SK-N-SH (cell line): ENCODE measurements at regions not wholly inside any gene's neighbourhood (a gene's known extent, or its start where the extent isn't known, plus 50 kb on each side); places are given as distances from the start of the nearest gene placed in this dataset.

Source experiments
- CTCF ChIA-PET: fragments of 300-600, 350-600 bp; formaldehyde crosslinking; extraction: SDS; loops from one replicate; lab custom pipeline; 2021; lab: Yijun Ruan, JAX
- POLR2A ChIA-PET: fragments of 350-600 bp; sonication (Branson Sonifier 250); formaldehyde crosslinking; extraction: SDS; loops from one replicate; lab custom pipeline; 2020; ENCODE audit warnings: antibody characterized with exemption, inconsistent platforms; lab: Yijun Ruan, JAX
- DNase-seq: peaks from one replicate; pipeline ENCODE4 v3.0.0; 2012
- H2AFZ ChIP-seq: fragments of 200-600 bp; sonication (generic); 2 replicates; pipeline ENCODE4 v1.8.1; 2016; ENCODE audit warnings: antibody characterized with exemption, mild to moderate bottlenecking, low read depth
- H3F3A ChIP-seq: fragments of 200-600 bp; sonication (generic); replicated peaks from 2 replicates; pipeline ENCODE3; 2016; ENCODE audit warnings: antibody characterized with exemption, mild to moderate bottlenecking; ENCODE audit not compliant: insufficient read depth
- H3K27ac ChIP-seq, 2 experiments: fragments of 200-500 bp in 1 of 2; fragments of 200-600 bp in 1 of 2; sonication (Bioruptor generic) in 1 of 2; sonication (generic), shearing (Covaris generic) in 1 of 2; 2 replicates each; pipeline versions ENCODE4 v1.5.1 to v1.6.1; 2014 to 2016; ENCODE audit warnings: low read depth in 2 of 2, inconsistent platforms in 1 of 2, low read length in 1 of 2, mild to moderate bottlenecking in 1 of 2, mixed read lengths in 1 of 2
- H3K27me3 ChIP-seq: fragments of 200-600 bp; sonication (generic), shearing (Covaris generic); 2 replicates; pipeline ENCODE4 v1.6.1; 2016; ENCODE audit warnings: mixed run types; ENCODE audit not compliant: insufficient read depth
- H3K36me3 ChIP-seq, 2 experiments: fragments of 200-500 bp in 1 of 2; fragments of 200-600 bp in 1 of 2; sonication (Bioruptor generic) in 1 of 2; sonication (generic) in 1 of 2; replicated peaks in 1 of 2; 2 replicates each; pipeline versions ENCODE3 to v1.5.1; 2014 to 2016; ENCODE audit warnings: low read length in 1 of 2, mild to moderate bottlenecking in 1 of 2; ENCODE audit not compliant: insufficient read depth in 2 of 2, control insufficient read depth in 1 of 2
- H3K4me1 ChIP-seq, 2 experiments: fragments of 200-500 bp in 1 of 2; fragments of 200-600 bp in 1 of 2; sonication (Bioruptor generic) in 1 of 2; sonication (generic), shearing (Covaris generic) in 1 of 2; 2 replicates each; pipeline versions ENCODE4 v1.5.1 to v1.6.1; 2014 to 2016; ENCODE audit warnings: low read depth in 1 of 2, low read length in 1 of 2, mixed run types in 1 of 2; ENCODE audit not compliant: insufficient read depth in 2 of 2, control insufficient read depth in 1 of 2
- H3K4me2 ChIP-seq: fragments of 200-600 bp; sonication (generic), shearing (Covaris generic); 2 replicates; pipeline ENCODE4 v1.6.1; 2017; ENCODE audit warnings: mixed run types
- H3K4me3 ChIP-seq, 2 experiments: fragments of 200-500 bp in 1 of 2; fragments of 200-600 bp in 1 of 2; sonication (Bioruptor generic) in 1 of 2; sonication (generic), shearing (Covaris generic) in 1 of 2; 2 replicates each; pipeline versions ENCODE4 v1.5.1 to v1.8.1; 2014 to 2016; ENCODE audit warnings: low read depth in 2 of 2, inconsistent platforms in 1 of 2, low read length in 1 of 2, mild to moderate bottlenecking in 1 of 2, mixed read lengths in 1 of 2, moderate library complexity in 1 of 2
- H3K79me2 ChIP-seq: fragments of 200-600 bp; sonication (generic); 2 replicates; pipeline ENCODE4 v1.8.1; 2017; ENCODE audit warnings: mild to moderate bottlenecking; ENCODE audit not compliant: insufficient read depth
- H3K9ac ChIP-seq: fragments of 200-600 bp; sonication (generic); 2 replicates; pipeline ENCODE4 v1.6.1; 2017; ENCODE audit warnings: mixed run types
- H3K9me2 ChIP-seq: fragments of 200-600 bp; sonication (generic); 2 replicates; pipeline ENCODE4 v1.6.1; 2017; ENCODE audit warnings: mixed run types
- H3K9me3 ChIP-seq: fragments of 200-600 bp; sonication (generic); 2 replicates; pipeline ENCODE4 v1.6.1; 2017; ENCODE audit warnings: mixed run types, mild to moderate bottlenecking, moderate library complexity
- H4K20me1 ChIP-seq: fragments of 200-600 bp; sonication (generic); 2 replicates; pipeline ENCODE4 v1.6.1; 2017; ENCODE audit warnings: mild to moderate bottlenecking, mixed run types; ENCODE audit not compliant: insufficient read depth
- CHD2 ChIP-seq: fragments of 150-350 bp; IDR thresholded peaks from 2 replicates; pipeline ENCODE4 v1.6.1; 2018; ENCODE audit warnings: low read length; ENCODE audit not compliant: partially characterized antibody
- EP300 ChIP-seq, 2 experiments: IDR thresholded peaks; 2 replicates each; pipeline versions ENCODE4 v1.4.0 to v1.6.1; 2012; ENCODE audit warnings: borderline replicate concordance in 1 of 2, low read depth in 1 of 2, low read length in 1 of 2
- FOSL2 ChIP-seq: IDR thresholded peaks from 2 replicates; pipeline ENCODE4 v1.4.0; 2012; ENCODE audit warnings: low read depth, mild to moderate bottlenecking, moderate library complexity, borderline replicate concordance
- FOXM1 ChIP-seq: IDR thresholded peaks from 2 replicates; pipeline ENCODE4 v1.4.0; 2012; ENCODE audit warnings: low read depth, mild to moderate bottlenecking
- GABPA ChIP-seq: IDR thresholded peaks from 2 replicates; pipeline ENCODE4 v1.4.0; 2012; ENCODE audit warnings: low read depth, mild to moderate bottlenecking
- GATA2 ChIP-seq: sonication (generic); formaldehyde crosslinking; IDR thresholded peaks from 2 replicates; pipeline ENCODE4 v1.5.0; 2020; ENCODE audit warnings: mild to moderate bottlenecking, missing genetic modification reagents
- IRF3 ChIP-seq: fragments of 150-350 bp; IDR thresholded peaks from 2 replicates; pipeline ENCODE4 v1.6.1; 2016; ENCODE audit warnings: mild to moderate bottlenecking, low read depth, low read length
- NFIC ChIP-seq: IDR thresholded peaks from 2 replicates; pipeline ENCODE4 v1.4.0; 2012; ENCODE audit warnings: borderline replicate concordance
- NRF1 ChIP-seq: IDR thresholded peaks from 2 replicates; pipeline ENCODE4 v1.6.1; 2012; ENCODE audit warnings: low read depth, mild to moderate bottlenecking, low read length
- PBX3 ChIP-seq: IDR thresholded peaks from 2 replicates; pipeline ENCODE4; 2012
- RAD21 ChIP-seq: IDR thresholded peaks from 2 replicates; pipeline ENCODE4 v1.6.1; 2012; ENCODE audit warnings: mild to moderate bottlenecking, low read length
- RCOR1 ChIP-seq: fragments of 150-350 bp; IDR thresholded peaks from 2 replicates; pipeline ENCODE4 v1.6.1; 2017; ENCODE audit warnings: antibody characterized with exemption, low read length
- REST ChIP-seq: IDR thresholded peaks from 2 replicates; pipeline ENCODE4 v1.6.1; 2012; ENCODE audit warnings: mild to moderate bottlenecking, low read depth, low read length, moderate library complexity
- RFX5 ChIP-seq: IDR thresholded peaks from 2 replicates; pipeline ENCODE4 v1.6.1; 2012; ENCODE audit warnings: mild to moderate bottlenecking, improper control_type of control experiment, low read length
- SIN3A ChIP-seq: IDR thresholded peaks from 2 replicates; pipeline ENCODE4 v1.6.1; 2012; ENCODE audit warnings: low read depth, mild to moderate bottlenecking, low read length, moderate library complexity, borderline replicate concordance
- TAF1 ChIP-seq: IDR thresholded peaks from 2 replicates; pipeline ENCODE4 v1.6.1; 2012; ENCODE audit warnings: low read depth, mild to moderate bottlenecking, low read length, moderate library complexity, borderline replicate concordance
- TCF12 ChIP-seq: IDR thresholded peaks from 2 replicates; pipeline ENCODE4 v1.4.0; 2012
- TEAD4 ChIP-seq: IDR thresholded peaks from 2 replicates; pipeline ENCODE4 v1.4.0; 2012; ENCODE audit warnings: mild to moderate bottlenecking, borderline replicate concordance; ENCODE audit not compliant: insufficient read depth
- ZBTB33 ChIP-seq: IDR thresholded peaks from 2 replicates; pipeline ENCODE4 v1.4.0; 2012; ENCODE audit warnings: low read depth, borderline replicate concordance
- WGBS: methylation state at CpG from one replicate; pipeline ENCODE4 v1.1.6; 2017; ENCODE audit warnings: low lambda C conversion rate; 5-methylcytosine and 5-hydroxymethylcytosine counted together

- TF ChIP-seq REST (no peak), ZBTB33 (peak; percentile 77; the same call in 1 of the 2 replicates), CHD2 (no peak), SIN3A (0 out of 2 replicates have a peak, but pooled peaks have one; percentile 63), EP300 (IDR thresholded peaks at IDR 0.05; ENCODE audit: borderline replicate concordance in 1 of 2, low read depth in 1 of 2, low read length in 1 of 2) (peak; percentile 45 to 97), TEAD4 (peak; percentile 68; the same call in 1 of the 2 replicates)
- TF ChIP-seq, all 33 proteins: peak for 14
Measured at GRCh38 chr4:182975806-182976205, 58.6 kb upstream of the DCTD start (continued).

GRCh38 chr4:182973941-182974340 lies 56.8 kb upstream of the DCTD start:
- Histone ChIP-seq H3K27ac (no peak overlapping the region), H3K4me1 (peaks cover 0 to 28% of the 10 kb centered on the region in 2 experiments; a peak in 2 of 4 replicates)
- WGBS: 86% methylated on average over 11 of the region's 11 CpGs

More at GRCh38 chr4:182973941-182974340, 56.8 kb upstream of the DCTD start:
- no peak for DNase-seq
- Histone ChIP-seq H3K27me3 (no peaks in the 10 kb centered on the region), H3K36me3 (no peaks in the 10 kb centered on the region), H4K20me1 (no peaks in the 10 kb centered on the region), H3K9me3 (no peaks in the 10 kb centered on the region), H3K4me3 (no peak overlapping the region), H3F3A (peaks cover 9% of the 10 kb centered on the region), H3K79me2 (no peaks in the 10 kb centered on the region), H2AFZ (no peak overlapping the region; the same call in 1 of the 2 replicates), H3K4me2 (0 out of 2 replicates have a peak overlapping the region, but pooled peaks have one; percentile 0), H3K9ac (no peak overlapping the region), H3K9me2 (no peaks in the 10 kb centered on the region)
- POLR2A ChIA-PET: no interaction called here
- CTCF ChIA-PET: interaction anchor here (1.1 kb wide), 1 partner anchor 36 kb away, joined by 5 read pairs; no protein-coding TSS in a partner anchor
- TF ChIP-seq GATA2 (CRISPR knock-in tag) (no peak), TAF1 (no peak), NFIC (no peak), PBX3 (no peak), GABPA (no peak), RCOR1 (no peak), TCF12 (no peak), FOSL2 (no peak), NRF1 (no peak), RAD21 (no peak), FOXM1 (no peak), ZBTB33 (no peak), CHD2 (no peak), RFX5 (no peak), IRF3 (no peak)
